ENCODE measurements at regions not wholly inside any gene's neighbourhood (a gene's known extent, or its start where the extent isn't known, plus 50 kb on each side); places are given as distances from the start of the nearest gene placed in this dataset.

DNA sequence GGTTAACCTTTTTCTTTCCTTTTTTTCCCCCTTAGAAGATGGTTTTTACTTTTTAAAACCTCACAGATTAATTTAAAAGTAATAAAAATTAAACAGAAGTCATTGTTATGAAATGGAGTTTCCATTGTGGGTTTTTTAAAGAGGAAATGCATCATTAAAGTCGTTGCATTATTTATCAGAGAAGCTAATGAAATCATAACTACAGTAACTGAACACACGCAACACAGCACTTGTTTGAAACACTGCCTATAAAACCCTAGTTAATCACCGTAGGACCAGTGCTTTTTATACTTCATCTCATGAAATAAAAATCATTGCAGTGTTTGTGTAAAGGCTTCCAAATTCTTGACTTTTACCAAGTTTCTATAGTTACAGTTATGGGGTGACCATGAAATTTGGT lies 82.4 kb upstream of the NTRK2 start:
- Histone ChIP-seq H3K9me3 (no peaks in the 10 kb centered on the region), H3K4me3 (ENCODE audit: low read depth, low read length) (no peak overlapping the region), H3K27me3 (no peaks in the 10 kb centered on the region), H3K36me3 (no peaks in the 10 kb centered on the region), H3K4me1 (no peaks in the 10 kb centered on the region)
- TF ChIP-seq CTCF (IDR thresholded peaks at IDR 0.05; ENCODE audit: low read depth, low read length): no peak
- no peak for DNase-seq

GRCh38 chr9:84589542-84589941 lies 80.0 kb upstream of the NTRK2 start:
- no peaks in the 10 kb centered on the region for H3K9me3 ChIP-seq
- no peaks in the 10 kb centered on the region for H3K36me3 ChIP-seq

GRCh38 chr9:84590706-84591105 lies 78.8 kb upstream of the NTRK2 start:
- TF ChIP-seq CTCF (IDR thresholded peaks at IDR 0.05; ENCODE audit: low read depth, low read length): no peak
- no peaks in the 10 kb centered on the region for H3K9me3 ChIP-seq
- no peak for DNase-seq
- no peaks in the 10 kb centered on the region for H3K27me3 ChIP-seq
- H3K36me3 ChIP-seq: no peaks in the 10 kb centered on the region
- no peaks in the 10 kb centered on the region for H3K4me1 ChIP-seq
- no peak overlapping the region for H3K4me3 ChIP-seq (ENCODE audit: low read depth, low read length)

More at GRCh38 chr9:84589542-84589941, 80.0 kb upstream of the NTRK2 start:
- DNase-seq: no peak
- Histone ChIP-seq H3K4me3 (ENCODE audit: low read depth, low read length) (no peak overlapping the region), H3K4me1 (no peaks in the 10 kb centered on the region), H3K27me3 (no peaks in the 10 kb centered on the region)
- TF ChIP-seq CTCF (IDR thresholded peaks at IDR 0.05; ENCODE audit: low read depth, low read length): no peak

GRCh38 chr9:84592918-84593317 lies 76.6 kb upstream of the NTRK2 start:
- Histone ChIP-seq H3K9me3 (no peaks in the 10 kb centered on the region), H3K27me3 (no peaks in the 10 kb centered on the region), H3K4me3 (ENCODE audit: low read depth, low read length) (no peak overlapping the region), H3K4me1 (no peaks in the 10 kb centered on the region), H3K36me3 (no peaks in the 10 kb centered on the region)
- no peak for TF ChIP-seq CTCF (IDR thresholded peaks at IDR 0.05; ENCODE audit: low read depth, low read length)
- no peak for DNase-seq

GRCh38 chr9:84593352-84593751 lies 76.2 kb upstream of the NTRK2 start:
- no peak for TF ChIP-seq CTCF (IDR thresholded peaks at IDR 0.05; ENCODE audit: low read depth, low read length)
- DNase-seq: no peak
- no peaks in the 10 kb centered on the region for H3K27me3 ChIP-seq
- no peaks in the 10 kb centered on the region for H3K9me3 ChIP-seq
- no peaks in the 10 kb centered on the region for H3K4me1 ChIP-seq
- H3K4me3 ChIP-seq (ENCODE audit: low read depth, low read length): no peak overlapping the region
- no peaks in the 10 kb centered on the region for H3K36me3 ChIP-seq

GRCh38 chr9:84597131-84597530 lies 72.4 kb upstream of the NTRK2 start:
- Histone ChIP-seq H3K27me3 (no peaks in the 10 kb centered on the region), H3K9me3 (no peaks in the 10 kb centered on the region), H3K4me3 (ENCODE audit: low read depth, low read length) (no peak overlapping the region), H3K36me3 (no peaks in the 10 kb centered on the region), H3K4me1 (no peaks in the 10 kb centered on the region)
- no peak for DNase-seq
- no peak for TF ChIP-seq CTCF (IDR thresholded peaks at IDR 0.05; ENCODE audit: low read depth, low read length)

All from BE2C (cell line).